IgD-negative memory B cell (primary cell): ENCODE measurements at regions not wholly inside any gene's neighbourhood (a gene's known extent, or its start where the extent isn't known, plus 50 kb on each side); places are given as distances from the start of the nearest gene placed in this dataset.
A peak's percentile ranks its signal among the peaks of the same experiment; 100 is the strongest.

ENCODE experiments used
- H3K27ac Mint-ChIP-seq, 3 donors: one replicate each; pipeline ENCODE4 v1.8.0; 2020 to 2022; ENCODE audit warnings: mild to moderate bottlenecking in 3 of 3, mixed read lengths in 3 of 3, moderate library complexity in 1 of 3
- H3K27me3 Mint-ChIP-seq: one replicate; pipeline ENCODE4 v1.8.0; 2021; ENCODE audit warnings: mixed read lengths
- H3K36me3 Mint-ChIP-seq: one replicate; pipeline ENCODE4 v1.8.0; 2020; ENCODE audit warnings: mild to moderate bottlenecking, mixed read lengths
- H3K4me1 Mint-ChIP-seq, 3 donors: one replicate each; pipeline ENCODE4 v1.8.0; 2020 to 2022; ENCODE audit warnings: mixed read lengths in 3 of 3, mild to moderate bottlenecking in 1 of 3
- H3K4me3 Mint-ChIP-seq, 4 donors: one replicate each; pipeline ENCODE4 v1.8.0; 2020 to 2022; ENCODE audit warnings: mild to moderate bottlenecking in 4 of 4, mixed read lengths in 4 of 4, moderate library complexity in 3 of 4
- H3K9me3 Mint-ChIP-seq, 3 donors: one replicate each; pipeline ENCODE4 v1.8.0; 2020 to 2021; ENCODE audit warnings: mixed read lengths in 3 of 3, mild to moderate bottlenecking in 1 of 3

DNA sequence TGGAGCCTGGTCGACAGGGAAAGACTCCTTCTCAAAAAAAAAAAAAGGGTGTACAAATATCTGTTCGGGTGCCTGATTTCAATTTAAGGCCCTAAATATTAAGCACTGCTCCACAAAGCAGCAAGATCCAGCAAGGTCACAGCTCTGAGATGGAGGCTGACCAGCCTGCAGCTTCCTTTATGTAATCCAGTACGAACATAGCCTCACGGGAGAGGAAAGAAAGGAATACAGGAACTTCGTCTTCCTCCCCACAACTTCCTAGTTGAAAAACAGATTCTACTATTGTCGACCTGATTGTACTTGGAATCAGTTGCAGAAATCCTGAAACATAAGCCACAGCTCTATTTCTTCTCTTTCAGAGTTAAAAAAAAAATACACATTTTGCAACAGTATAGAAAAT, 53.5 kb upstream of the TBC1D9 start:
- Mint-ChIP-seq H3K4me3 (peak overlapping the region in 3 of 4 donors; percentile 53 to 88 (median 75)), H3K4me1 (peaks cover 62 to 70% (median 62%) of the 10 kb centered on the region in 3 donors), H3K9me3 (peaks cover 1 to 4% (median 4%) of the 10 kb centered on the region in 3 donors), H3K27ac (peak overlapping the region; percentile 36 to 97 (median 96)), H3K36me3 (peaks cover 3% of the 10 kb centered on the region), H3K27me3 (no peaks in the 10 kb centered on the region)

DNA sequence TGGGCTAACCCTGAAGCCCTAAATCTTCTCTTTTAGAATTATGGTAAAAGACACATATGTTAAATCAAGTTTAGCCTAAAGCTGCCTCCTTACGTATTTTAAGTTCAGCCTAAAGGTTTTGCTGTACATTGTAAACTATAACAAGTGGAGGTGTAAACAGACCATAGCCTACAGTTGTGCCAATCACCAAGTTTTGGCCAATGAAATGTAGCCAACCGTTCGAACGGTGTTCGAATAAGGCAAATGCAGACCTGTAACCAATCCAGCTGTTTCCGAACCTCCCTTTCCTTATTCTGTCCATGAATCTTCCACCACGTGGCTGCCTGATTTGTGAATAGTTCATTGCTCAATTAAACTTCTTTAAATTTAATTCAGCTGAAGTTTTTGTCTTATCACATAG, 52.1 kb upstream of the TBC1D9 start:
- Mint-ChIP-seq H3K27ac (peak overlapping the region; percentile 88 to 97 (median 96)), H3K4me3 (peak overlapping the region in 2 of 4 donors; percentile 62 to 83), H3K9me3 (peaks cover 1 to 4% (median 4%) of the 10 kb centered on the region in 3 donors), H3K36me3 (peaks cover 3% of the 10 kb centered on the region), H3K27me3 (no peaks in the 10 kb centered on the region), H3K4me1 (peaks cover 58 to 65% (median 61%) of the 10 kb centered on the region in 3 donors)

DNA sequence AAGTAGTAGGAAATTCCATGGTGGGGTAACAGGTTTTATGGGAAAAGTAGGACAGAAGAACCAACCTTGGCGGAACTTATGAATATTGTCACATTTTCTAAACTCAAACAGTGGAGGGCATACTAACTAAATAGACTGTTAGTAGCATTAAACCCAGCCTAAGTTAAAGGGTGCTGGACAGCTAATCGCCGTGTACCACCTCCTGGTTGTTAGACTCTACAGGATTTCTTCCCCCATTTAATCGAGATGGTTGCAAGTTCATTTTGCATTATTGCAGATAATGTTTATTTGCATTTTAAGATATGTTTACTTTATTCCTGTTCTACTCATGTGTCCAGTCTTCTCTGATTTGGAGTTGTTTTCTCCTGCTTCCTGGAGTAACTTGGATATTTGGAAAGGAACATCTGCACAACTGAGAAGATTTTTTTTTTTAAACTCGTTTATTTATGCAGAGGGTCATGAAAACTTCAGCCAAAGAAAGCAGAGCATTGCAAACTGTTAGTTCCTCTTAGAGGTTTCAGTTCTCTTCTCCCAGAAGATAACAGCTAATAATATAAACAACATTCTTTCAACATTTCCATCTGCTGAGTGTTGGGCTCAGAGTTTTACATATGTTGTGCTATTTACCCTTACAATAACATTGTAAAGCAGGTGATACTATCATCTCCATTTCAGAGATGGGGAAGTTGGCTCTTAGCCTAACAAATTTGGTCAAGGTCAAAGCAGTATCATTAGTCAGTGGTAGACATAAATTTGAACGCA, 51.5 kb upstream of the TBC1D9 start:
- H3K9me3 Mint-ChIP-seq: peaks cover 1 to 4% (median 4%) of the 10 kb centered on the region in 3 donors
- H3K27ac Mint-ChIP-seq: peak overlapping the region; percentile 88 to 97 (median 96)
- no peaks in the 10 kb centered on the region for H3K27me3 Mint-ChIP-seq
- peaks cover 3% of the 10 kb centered on the region for H3K36me3 Mint-ChIP-seq
- H3K4me3 Mint-ChIP-seq: peak overlapping the region; percentile 58 to 83 (median 71)
- peaks cover 62 to 65% (median 63%) of the 10 kb centered on the region in 3 donors for H3K4me1 Mint-ChIP-seq

DNA sequence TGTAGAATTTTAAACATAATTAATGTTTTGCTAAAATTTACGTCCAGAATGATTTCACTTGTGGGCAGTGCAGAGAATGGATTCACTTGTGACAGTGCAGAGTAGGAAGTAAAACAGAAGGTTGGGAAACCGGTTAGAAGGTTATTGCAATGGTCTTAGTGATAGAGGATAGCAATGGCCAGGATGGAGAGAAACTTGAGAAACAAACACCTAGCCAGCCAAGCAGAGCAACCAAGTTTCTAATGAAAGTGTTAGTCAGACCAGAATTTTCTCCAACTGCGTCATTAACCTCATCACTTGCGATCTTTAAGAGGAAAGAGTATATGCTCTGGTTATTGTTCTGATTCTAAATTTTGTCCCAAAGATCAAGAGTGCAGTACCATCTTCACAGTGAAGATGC, 50.0 kb upstream of the TBC1D9 start:
- Mint-ChIP-seq H3K9me3 (peaks cover 1 to 4% (median 4%) of the 10 kb centered on the region in 3 donors), H3K4me3 (peak overlapping the region in 3 of 4 donors; percentile 35 to 67 (median 62)), H3K4me1 (peaks cover 66 to 73% (median 68%) of the 10 kb centered on the region in 3 donors), H3K27ac (peak overlapping the region; percentile 88 to 97 (median 96)), H3K27me3 (no peaks in the 10 kb centered on the region), H3K36me3 (peaks cover 3% of the 10 kb centered on the region)
